ENCODE measurements at regions not wholly inside any gene's neighbourhood (a gene's known extent, or its start where the extent isn't known, plus 50 kb on each side); places are given as distances from the start of the nearest gene placed in this dataset.

DNA sequence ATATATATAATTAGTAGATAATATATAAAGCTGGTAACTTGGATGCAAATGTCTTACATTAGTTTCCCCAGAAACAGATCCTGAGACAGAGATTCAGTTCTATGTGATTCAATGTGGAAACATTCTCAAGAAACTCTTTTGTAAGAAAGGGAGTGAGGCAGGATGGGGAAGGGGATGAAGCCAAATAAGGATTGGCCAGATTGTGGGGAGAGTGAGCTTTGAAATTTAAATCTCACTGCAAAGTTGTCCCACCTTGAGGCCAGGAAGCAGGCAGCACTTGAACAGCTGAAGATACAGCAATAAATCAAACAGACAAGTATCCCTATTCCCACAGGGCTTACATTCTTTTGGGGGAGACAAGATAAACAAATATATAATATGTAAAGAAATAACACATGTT is 126.3 kb upstream of the HEY2 start:
- TF ChIP-seq, protein P1, sequence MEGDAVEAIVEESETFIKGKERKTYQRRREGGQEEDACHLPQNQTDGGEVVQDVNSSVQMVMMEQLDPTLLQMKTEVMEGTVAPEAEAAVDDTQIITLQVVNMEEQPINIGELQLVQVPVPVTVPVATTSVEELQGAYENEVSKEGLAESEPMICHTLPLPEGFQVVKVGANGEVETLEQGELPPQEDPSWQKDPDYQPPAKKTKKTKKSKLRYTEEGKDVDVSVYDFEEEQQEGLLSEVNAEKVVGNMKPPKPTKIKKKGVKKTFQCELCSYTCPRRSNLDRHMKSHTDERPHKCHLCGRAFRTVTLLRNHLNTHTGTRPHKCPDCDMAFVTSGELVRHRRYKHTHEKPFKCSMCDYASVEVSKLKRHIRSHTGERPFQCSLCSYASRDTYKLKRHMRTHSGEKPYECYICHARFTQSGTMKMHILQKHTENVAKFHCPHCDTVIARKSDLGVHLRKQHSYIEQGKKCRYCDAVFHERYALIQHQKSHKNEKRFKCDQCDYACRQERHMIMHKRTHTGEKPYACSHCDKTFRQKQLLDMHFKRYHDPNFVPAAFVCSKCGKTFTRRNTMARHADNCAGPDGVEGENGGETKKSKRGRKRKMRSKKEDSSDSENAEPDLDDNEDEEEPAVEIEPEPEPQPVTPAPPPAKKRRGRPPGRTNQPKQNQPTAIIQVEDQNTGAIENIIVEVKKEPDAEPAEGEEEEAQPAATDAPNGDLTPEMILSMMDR (IDR thresholded peaks at IDR 0.05; ENCODE audit: extremely low read depth in 1 of 2, insufficient read depth in 1 of 2, low read depth in 1 of 2, low read length in 2 of 2), result no peak
- no peak for TF ChIP-seq POLR2AphosphoS5 (IDR thresholded peaks at IDR 0.05; ENCODE audit: insufficient read depth, low read depth, low read length)

Data from endothelial cell of umbilical vein (primary cell).